ENCODE measurements at regions not wholly inside any gene's neighbourhood (a gene's known extent, or its start where the extent isn't known, plus 50 kb on each side); places are given as distances from the start of the nearest gene placed in this dataset.
"Not testable (repeated sequence)": the region's sequence is repeated elsewhere in the genome, so short reads cannot be mapped to it uniquely, and the experiment has no call there.

DNA sequence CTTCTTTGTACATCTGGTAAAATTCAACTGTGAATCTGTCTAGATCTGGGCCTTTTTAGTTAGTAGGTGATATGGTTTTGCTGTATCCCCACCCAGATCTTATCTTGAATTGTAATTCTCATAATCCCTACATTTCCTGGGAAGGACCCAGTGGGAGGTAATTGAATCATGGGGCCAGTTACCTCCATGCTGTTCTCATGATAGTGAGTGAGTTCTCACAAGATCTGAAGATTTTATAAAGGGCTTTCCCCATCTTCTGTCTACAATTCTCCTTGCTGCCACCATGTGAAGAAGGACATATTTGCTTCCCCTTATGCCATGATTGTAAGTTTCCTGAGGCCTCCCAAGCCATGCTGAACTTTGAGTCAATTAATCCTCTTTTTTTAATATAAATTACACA is 410.4 kb upstream of the EPHA7 start:
- CTCF ChIA-PET; H3K27me3 ChIP-seq (ENCODE audit: control insufficient read depth, insufficient read depth, low read length); DNase-seq (ENCODE audit: low read depth); POLR2A ChIA-PET; H3K36me3 ChIP-seq (ENCODE audit: control insufficient read depth, insufficient read depth, low read length); H3K4me3 ChIP-seq (ENCODE audit: low read depth, low read length): not testable (repeated sequence)

DNA sequence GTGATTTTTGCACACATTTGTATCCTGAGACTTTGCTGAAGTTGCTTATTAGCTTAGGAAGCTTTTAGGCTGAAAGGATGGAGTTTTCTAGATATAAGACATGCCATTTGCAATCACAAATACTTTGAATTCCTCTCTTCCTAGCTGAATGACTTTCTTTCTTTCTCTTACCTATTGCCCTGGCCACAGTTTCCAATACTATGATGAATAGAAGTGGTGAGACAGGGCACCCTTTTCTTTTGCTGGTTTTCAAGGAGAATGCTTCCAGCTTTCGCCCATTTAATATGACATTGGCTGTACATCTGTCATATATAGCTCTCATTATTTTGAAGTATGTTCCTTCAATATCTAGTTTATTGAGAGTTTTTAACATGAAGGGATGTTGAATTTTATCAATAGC is 409.6 kb upstream of the EPHA7 start:
- ChIA-PET POLR2A (no interaction called here), CTCF (no interaction called here)
- no peak for DNase-seq (ENCODE audit: low read depth)
- TF ChIP-seq, protein P1, sequence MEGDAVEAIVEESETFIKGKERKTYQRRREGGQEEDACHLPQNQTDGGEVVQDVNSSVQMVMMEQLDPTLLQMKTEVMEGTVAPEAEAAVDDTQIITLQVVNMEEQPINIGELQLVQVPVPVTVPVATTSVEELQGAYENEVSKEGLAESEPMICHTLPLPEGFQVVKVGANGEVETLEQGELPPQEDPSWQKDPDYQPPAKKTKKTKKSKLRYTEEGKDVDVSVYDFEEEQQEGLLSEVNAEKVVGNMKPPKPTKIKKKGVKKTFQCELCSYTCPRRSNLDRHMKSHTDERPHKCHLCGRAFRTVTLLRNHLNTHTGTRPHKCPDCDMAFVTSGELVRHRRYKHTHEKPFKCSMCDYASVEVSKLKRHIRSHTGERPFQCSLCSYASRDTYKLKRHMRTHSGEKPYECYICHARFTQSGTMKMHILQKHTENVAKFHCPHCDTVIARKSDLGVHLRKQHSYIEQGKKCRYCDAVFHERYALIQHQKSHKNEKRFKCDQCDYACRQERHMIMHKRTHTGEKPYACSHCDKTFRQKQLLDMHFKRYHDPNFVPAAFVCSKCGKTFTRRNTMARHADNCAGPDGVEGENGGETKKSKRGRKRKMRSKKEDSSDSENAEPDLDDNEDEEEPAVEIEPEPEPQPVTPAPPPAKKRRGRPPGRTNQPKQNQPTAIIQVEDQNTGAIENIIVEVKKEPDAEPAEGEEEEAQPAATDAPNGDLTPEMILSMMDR (IDR thresholded peaks at IDR 0.05; ENCODE audit: insufficient read depth, low read depth, low read length), result no peak
- Histone ChIP-seq H3K27me3 (ENCODE audit: control insufficient read depth, insufficient read depth, low read length) (no peaks in the 10 kb centered on the region), H3K36me3 (ENCODE audit: control insufficient read depth, insufficient read depth, low read length) (no peaks in the 10 kb centered on the region), H3K4me3 (ENCODE audit: low read depth, low read length) (no peak overlapping the region)

DNA sequence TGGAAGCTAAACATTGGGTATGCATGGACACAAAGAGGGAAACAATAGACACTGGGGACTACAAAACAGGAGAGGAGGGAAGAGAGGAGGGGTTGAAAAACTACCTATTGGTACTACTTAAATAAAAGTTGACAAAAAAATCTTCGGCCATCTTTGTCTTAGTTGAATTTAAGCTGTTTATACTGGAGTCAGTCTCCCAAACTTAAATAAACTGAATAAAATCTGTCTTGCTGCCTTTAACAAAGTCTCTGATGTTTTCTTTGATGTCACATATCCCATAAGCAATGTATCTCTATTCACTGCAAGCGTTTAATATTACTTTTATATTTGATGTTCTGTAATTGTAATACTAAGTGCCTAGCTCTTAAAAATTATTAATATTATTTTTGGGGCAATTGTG is 409.2 kb upstream of the EPHA7 start:
- H3K27me3 ChIP-seq (ENCODE audit: control insufficient read depth, insufficient read depth, low read length), result no peaks in the 10 kb centered on the region
- DNase-seq (ENCODE audit: low read depth), result no peak
- no peak overlapping the region for H3K4me3 ChIP-seq (ENCODE audit: low read depth, low read length)
- ChIA-PET CTCF (no interaction called here), POLR2A (no interaction called here)
- TF ChIP-seq, protein P1 (IDR thresholded peaks at IDR 0.05; ENCODE audit: insufficient read depth, low read depth, low read length), result no peak
- no peaks in the 10 kb centered on the region for H3K36me3 ChIP-seq (ENCODE audit: control insufficient read depth, insufficient read depth, low read length)

DNA sequence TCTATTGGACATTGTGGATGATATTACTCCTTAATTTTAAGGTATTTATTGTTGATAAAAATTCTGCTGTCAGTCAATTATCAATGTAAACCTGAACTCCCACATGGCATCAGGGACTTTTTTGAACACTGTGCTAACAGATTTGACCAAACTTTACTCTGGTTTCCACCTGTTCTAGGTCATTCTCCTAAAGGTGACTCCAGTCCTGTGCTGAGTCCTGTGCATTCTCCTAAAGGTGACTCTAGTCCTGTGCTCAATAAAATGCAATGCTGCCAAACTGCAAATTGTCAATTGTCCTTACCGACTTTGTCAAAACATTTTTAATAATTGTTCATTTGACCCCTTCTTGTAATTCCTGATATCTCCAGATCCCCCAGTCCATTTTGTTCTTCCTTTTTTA is 408.4 kb upstream of the EPHA7 start:
- TF ChIP-seq, protein P1 (IDR thresholded peaks at IDR 0.05; ENCODE audit: insufficient read depth, low read depth, low read length), result no peak
- no peaks in the 10 kb centered on the region for H3K27me3 ChIP-seq (ENCODE audit: control insufficient read depth, insufficient read depth, low read length)
- ChIA-PET CTCF (no interaction called here), POLR2A (no interaction called here)
- no peak overlapping the region for H3K4me3 ChIP-seq (ENCODE audit: low read depth, low read length)
- H3K36me3 ChIP-seq (ENCODE audit: control insufficient read depth, insufficient read depth, low read length), result no peaks in the 10 kb centered on the region
- DNase-seq (ENCODE audit: low read depth), result no peak

DNA sequence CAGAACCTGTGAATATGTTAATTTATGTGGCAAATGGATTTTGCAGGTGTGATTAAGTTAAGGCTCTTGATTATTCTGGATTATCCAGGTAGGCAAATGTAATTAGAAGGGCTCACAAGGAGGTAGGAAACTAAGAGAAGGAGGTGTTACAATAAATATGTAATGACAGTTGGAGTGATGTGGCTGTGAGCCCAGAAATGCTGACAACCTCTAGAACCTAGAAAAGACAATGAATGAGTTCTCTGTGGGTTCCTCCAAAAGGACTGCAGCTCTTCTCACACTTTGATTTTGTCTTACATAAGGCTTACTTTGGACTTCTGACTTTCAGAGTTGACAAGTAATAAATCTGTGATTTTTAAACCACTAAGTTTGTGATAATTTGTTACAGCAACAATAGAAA is 406.6 kb upstream of the EPHA7 start:
- POLR2A ChIA-PET, result no interaction called here
- DNase-seq (ENCODE audit: low read depth), result no peak
- TF ChIP-seq, protein P1 (IDR thresholded peaks at IDR 0.05; ENCODE audit: insufficient read depth, low read depth, low read length), result no peak
- H3K4me3 ChIP-seq (ENCODE audit: low read depth, low read length), result no peak overlapping the region
- H3K27me3 ChIP-seq (ENCODE audit: control insufficient read depth, insufficient read depth, low read length), result no peaks in the 10 kb centered on the region
- H3K36me3 ChIP-seq (ENCODE audit: control insufficient read depth, insufficient read depth, low read length), result no peaks in the 10 kb centered on the region
- CTCF ChIA-PET, result no interaction called here

DNA sequence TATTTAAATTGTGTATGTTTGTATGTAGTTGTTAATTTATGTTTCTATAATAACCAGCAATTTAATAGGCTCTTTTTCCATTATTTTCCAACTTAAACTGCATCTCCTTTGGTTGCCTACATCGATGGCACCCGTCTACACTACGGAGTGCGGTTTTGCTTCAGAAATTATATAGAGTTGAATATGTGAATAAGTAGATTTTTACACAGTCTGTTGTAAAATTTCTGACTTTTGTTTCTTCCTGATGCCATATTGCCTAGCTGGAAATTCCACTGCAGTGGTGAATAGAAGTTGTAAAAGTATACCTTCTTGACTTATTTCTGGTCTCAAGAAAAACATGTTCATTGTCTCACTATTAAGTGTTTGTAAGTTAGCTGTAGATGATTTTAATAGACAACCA is 404.1 kb upstream of the EPHA7 start:
- ChIA-PET CTCF (no interaction called here), POLR2A (no interaction called here)
- Histone ChIP-seq H3K4me3 (ENCODE audit: low read depth, low read length) (no peak overlapping the region), H3K27me3 (ENCODE audit: control insufficient read depth, insufficient read depth, low read length) (no peaks in the 10 kb centered on the region), H3K36me3 (ENCODE audit: control insufficient read depth, insufficient read depth, low read length) (no peaks in the 10 kb centered on the region)
- DNase-seq (ENCODE audit: low read depth), result no peak
- TF ChIP-seq, protein P1 (IDR thresholded peaks at IDR 0.05; ENCODE audit: insufficient read depth, low read depth, low read length), result no peak

Measured in BJ (cell line).